Chondrocyte (in vitro differentiated cells): ENCODE measurements at regions not wholly inside any gene's neighbourhood (a gene's known extent, or its start where the extent isn't known, plus 50 kb on each side); places are given as distances from the start of the nearest gene placed in this dataset.

Experiments used
- DNase-seq: peaks from one replicate; pipeline ENCODE4 v3.0.0; 2021; ENCODE audit warnings: mixed read lengths, low spot score
- H3K27ac Mint-ChIP-seq: one replicate; pipeline ENCODE4 v1.8.0; 2021; ENCODE audit warnings: mild to moderate bottlenecking, moderate library complexity, mixed read lengths; ENCODE audit not compliant: unreplicated experiment
- H3K27me3 Mint-ChIP-seq: 2 replicates; pipeline ENCODE4 v1.8.0; 2021; ENCODE audit warnings: low read depth, mixed read lengths
- H3K36me3 Mint-ChIP-seq: 2 replicates; pipeline ENCODE4 v1.8.0; 2021; ENCODE audit warnings: low read depth, mixed read lengths
- H3K4me1 Mint-ChIP-seq: 2 replicates; pipeline ENCODE4 v1.8.0; 2021; ENCODE audit warnings: low read depth, mild to moderate bottlenecking, mixed read lengths
- H3K4me3 Mint-ChIP-seq: one replicate; pipeline ENCODE4 v1.8.0; 2021; ENCODE audit warnings: mild to moderate bottlenecking, moderate library complexity, mixed read lengths; ENCODE audit not compliant: unreplicated experiment
- H3K9me3 Mint-ChIP-seq: 2 replicates; pipeline ENCODE4 v1.8.0; 2021; ENCODE audit warnings: low read depth, mixed read lengths
- TF ChIP-seq, protein P1 (sequence below): fragments of 200-600 bp; sonication (generic); IDR thresholded peaks from 2 replicates; pipeline ENCODE4 v1.5.0; 2021; ENCODE audit warnings: antibody characterized with exemption, mild to moderate bottlenecking, moderate library complexity

DNA sequence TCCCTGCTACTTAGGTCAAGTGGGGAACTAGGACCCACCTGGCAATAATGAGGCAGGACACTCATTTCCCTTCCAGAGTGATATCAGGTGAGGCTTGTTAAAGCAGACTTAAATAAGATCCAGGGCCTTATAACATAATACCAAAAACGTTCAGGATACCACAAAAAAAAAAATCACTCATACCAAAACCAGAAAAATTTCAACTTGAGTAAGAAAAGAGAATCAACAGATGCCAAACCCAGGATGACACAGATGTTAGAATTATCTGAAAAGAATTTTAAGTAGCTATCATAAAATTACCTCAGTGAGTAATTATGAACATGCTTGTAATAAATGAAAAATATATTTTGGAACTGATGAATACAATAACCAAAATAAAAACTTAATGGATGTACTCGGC is 255.6 kb upstream of the OSR1 start:
- TF ChIP-seq, protein P1, sequence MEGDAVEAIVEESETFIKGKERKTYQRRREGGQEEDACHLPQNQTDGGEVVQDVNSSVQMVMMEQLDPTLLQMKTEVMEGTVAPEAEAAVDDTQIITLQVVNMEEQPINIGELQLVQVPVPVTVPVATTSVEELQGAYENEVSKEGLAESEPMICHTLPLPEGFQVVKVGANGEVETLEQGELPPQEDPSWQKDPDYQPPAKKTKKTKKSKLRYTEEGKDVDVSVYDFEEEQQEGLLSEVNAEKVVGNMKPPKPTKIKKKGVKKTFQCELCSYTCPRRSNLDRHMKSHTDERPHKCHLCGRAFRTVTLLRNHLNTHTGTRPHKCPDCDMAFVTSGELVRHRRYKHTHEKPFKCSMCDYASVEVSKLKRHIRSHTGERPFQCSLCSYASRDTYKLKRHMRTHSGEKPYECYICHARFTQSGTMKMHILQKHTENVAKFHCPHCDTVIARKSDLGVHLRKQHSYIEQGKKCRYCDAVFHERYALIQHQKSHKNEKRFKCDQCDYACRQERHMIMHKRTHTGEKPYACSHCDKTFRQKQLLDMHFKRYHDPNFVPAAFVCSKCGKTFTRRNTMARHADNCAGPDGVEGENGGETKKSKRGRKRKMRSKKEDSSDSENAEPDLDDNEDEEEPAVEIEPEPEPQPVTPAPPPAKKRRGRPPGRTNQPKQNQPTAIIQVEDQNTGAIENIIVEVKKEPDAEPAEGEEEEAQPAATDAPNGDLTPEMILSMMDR, result no peak
- peaks cover 8% of the 10 kb centered on the region for H3K4me1 Mint-ChIP-seq
- H3K4me3 Mint-ChIP-seq, result no peak overlapping the region
- no peak for DNase-seq
- H3K9me3 Mint-ChIP-seq, result peaks cover 43% of the 10 kb centered on the region
- no peak overlapping the region for H3K27ac Mint-ChIP-seq
- H3K27me3 Mint-ChIP-seq, result no peaks in the 10 kb centered on the region
- H3K36me3 Mint-ChIP-seq, result peaks cover 26% of the 10 kb centered on the region

DNA sequence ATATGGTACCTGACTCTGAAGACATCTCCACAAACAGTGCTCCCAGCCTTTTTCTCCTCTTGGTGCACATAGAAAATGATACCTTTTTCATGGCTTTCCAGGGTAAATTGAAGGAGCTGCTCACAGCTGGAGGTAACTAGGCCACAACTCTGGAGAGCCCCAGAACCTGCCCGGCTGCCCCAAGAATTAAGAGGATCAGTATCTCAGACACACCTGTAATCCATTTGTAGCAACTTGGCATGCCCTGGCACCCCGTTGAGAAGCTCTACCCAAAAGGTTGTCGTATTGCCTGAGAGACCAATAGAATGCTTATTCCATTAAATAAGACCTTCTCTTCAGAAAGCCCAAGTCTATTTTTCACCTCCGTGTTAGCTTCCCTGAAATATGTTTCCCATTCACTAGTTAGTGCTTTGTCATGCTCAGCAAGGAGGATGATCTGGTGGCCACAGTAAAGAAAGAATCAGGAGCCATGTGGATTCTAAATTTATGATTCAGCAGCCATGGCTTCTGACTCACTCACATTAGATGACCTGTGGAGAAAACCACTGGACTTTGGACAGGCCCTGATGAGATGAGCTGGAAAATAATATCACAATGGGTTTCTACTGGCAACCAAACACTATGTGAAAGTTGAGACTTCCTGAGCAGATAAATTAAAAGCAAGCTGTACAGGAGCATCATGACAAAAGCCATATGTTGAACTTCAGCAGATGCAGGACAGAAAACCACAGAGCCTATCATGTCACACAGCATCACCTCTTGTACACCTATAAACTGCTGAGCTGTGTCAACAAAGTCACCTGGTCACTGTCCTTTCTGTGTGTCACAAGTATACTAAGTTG is 253.3 kb upstream of the OSR1 start:
- no peak overlapping the region for H3K4me3 Mint-ChIP-seq
- DNase-seq, result no peak
- peaks cover 15% of the 10 kb centered on the region for H3K36me3 Mint-ChIP-seq
- H3K9me3 Mint-ChIP-seq, result peaks cover 24% of the 10 kb centered on the region
- no peak overlapping the region for H3K27ac Mint-ChIP-seq
- no peaks in the 10 kb centered on the region for H3K27me3 Mint-ChIP-seq
- TF ChIP-seq, protein P1, result no peak
- peaks cover 27% of the 10 kb centered on the region for H3K4me1 Mint-ChIP-seq

DNA sequence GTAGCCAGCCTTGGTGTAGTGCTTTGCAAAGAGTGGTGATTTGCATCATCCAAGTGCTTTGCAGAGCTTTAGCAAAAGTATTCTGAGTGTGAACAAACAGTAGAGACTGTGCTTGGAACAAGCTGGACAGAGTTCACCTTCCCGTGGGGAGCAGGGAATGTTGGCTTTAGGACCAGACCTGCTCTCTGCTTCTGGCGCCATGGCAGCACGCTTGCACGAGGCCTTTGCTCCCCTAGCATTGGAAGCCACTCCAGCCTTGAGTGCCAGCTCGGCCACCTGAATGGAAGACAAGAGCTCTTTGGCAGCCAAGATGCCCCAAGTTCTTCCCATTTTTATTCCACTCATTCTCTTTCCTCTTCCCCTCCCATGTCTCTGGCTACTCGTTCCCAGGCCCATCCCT is 250.8 kb upstream of the OSR1 start:
- Mint-ChIP-seq H3K4me3 (no peak overlapping the region), H3K9me3 (peaks cover 6% of the 10 kb centered on the region), H3K27ac (no peak overlapping the region), H3K4me1 (peaks cover 29% of the 10 kb centered on the region), H3K36me3 (peaks cover 3% of the 10 kb centered on the region), H3K27me3 (no peaks in the 10 kb centered on the region)
- DNase-seq, result no peak
- TF ChIP-seq, protein P1, result no peak

DNA sequence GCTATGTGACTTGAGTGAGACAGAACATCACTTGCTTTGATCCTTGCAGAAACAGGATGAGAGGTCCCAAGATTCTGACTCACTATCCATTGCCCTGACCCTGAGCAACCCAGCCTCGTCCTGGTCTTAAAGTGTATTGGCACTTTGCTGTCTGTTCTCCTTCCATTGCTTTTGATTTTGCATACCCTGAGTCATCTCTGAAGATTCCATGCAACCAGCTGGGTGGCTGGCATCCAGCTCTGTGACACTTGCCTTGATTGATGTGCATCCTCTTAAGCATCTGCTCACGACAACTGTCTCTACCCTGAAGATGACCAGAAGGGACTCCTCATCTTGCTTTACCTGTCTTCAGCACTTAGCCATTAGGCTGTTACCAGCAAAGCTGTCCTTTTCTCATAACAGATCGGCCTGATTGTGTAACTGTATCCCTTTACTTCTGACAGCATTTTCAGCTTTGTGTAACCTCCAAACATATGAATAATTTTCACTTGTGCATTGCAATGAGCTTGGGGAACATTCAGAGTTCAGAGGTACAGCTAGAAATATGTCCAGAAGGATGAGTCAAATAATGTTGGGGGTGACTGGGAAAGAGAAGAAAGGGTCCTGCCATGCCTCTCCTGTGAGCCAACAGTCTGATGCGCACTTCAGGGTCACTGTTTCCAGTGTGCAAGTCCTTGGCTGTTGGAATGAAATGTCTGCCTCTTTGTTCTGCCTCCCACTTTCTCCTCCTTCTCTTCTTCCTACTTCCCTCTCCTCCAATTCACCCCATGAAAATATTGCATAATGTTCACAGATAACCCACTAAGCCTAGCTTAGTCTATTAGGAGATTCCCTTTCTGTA is 249.7 kb upstream of the OSR1 start:
- TF ChIP-seq, protein P1, result no peak
- no peak overlapping the region for H3K4me3 Mint-ChIP-seq
- H3K27ac Mint-ChIP-seq, result peak overlapping the region; percentile 24
- peaks cover 2% of the 10 kb centered on the region for H3K9me3 Mint-ChIP-seq
- H3K4me1 Mint-ChIP-seq, result peaks cover 29% of the 10 kb centered on the region
- DNase-seq, result no peak
- no peaks in the 10 kb centered on the region for H3K27me3 Mint-ChIP-seq
- H3K36me3 Mint-ChIP-seq, result peaks cover 2% of the 10 kb centered on the region

DNA sequence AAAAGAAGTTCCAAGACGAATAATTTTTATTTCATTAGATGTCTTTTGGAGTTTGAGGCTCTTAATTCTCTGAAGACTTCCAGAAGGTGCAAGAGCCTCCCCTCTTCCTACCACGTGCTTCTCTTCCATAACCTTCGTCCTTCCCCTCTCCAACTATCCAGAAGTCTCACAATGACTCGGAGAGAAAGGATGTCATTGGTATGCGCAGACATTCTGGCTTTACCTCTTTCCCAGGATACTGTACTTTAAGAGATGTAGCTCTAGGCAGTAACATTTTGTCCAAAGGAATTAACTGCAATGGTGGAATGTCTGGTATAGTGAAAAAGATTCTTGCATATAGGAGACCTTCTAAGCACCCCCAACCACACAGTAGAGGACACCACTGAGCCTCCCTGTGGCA is 249.0 kb upstream of the OSR1 start:
- Mint-ChIP-seq H3K27ac (no peak overlapping the region), H3K36me3 (peaks cover 3% of the 10 kb centered on the region), H3K4me1 (peaks cover 29% of the 10 kb centered on the region), H3K27me3 (no peaks in the 10 kb centered on the region), H3K9me3 (peaks cover 2% of the 10 kb centered on the region), H3K4me3 (no peak overlapping the region)
- TF ChIP-seq, protein P1, result no peak
- no peak for DNase-seq
